GM20000 (cell line): ENCODE measurements at regions not wholly inside any gene's neighbourhood (a gene's known extent, or its start where the extent isn't known, plus 50 kb on each side); places are given as distances from the start of the nearest gene placed in this dataset.
"Not testable (repeated sequence)": the region's sequence is repeated elsewhere in the genome, so short reads cannot be mapped to it uniquely, and the experiment has no call there.

Experiments used
- DNase-seq: peaks from one replicate; pipeline ENCODE4 v3.0.0; 2012; ENCODE audit warnings: low spot score
- CTCF ChIP-seq: IDR thresholded peaks from 2 replicates; pipeline ENCODE4 v1.5.1; 2012; ENCODE audit warnings: mild to moderate bottlenecking, control low read depth; ENCODE audit errors: extremely low read depth, missing control alignments

GRCh38 chr10:6841761-6842160, 261.7 kb upstream of the PRKCQ start:
- DNase-seq = no peak
- TF ChIP-seq CTCF = no peak

- no peak for DNase-seq
- no peak for TF ChIP-seq CTCF
Observed at GRCh38 chr10:6840766-6841165, 260.7 kb upstream of the PRKCQ start.

- no peak for TF ChIP-seq CTCF
- no peak for DNase-seq
Observed at GRCh38 chr10:6840201-6840691, 260.2 kb upstream of the PRKCQ start.

- no peak for TF ChIP-seq CTCF
- no peak for DNase-seq
Observed at GRCh38 chr10:6838118-6838517, 258.0 kb upstream of the PRKCQ start.

- TF ChIP-seq CTCF = no peak
- DNase-seq = no peak
Observed at GRCh38 chr10:6833458-6834011, 253.5 kb upstream of the PRKCQ start.

- DNase-seq = not testable (repeated sequence)
Observed at GRCh38 chr10:6830981-6831380, 250.9 kb upstream of the PRKCQ start.

GRCh38 chr10:6824793-6825192, 244.7 kb upstream of the PRKCQ start:
- DNase-seq = not testable (repeated sequence)

- no peak for TF ChIP-seq CTCF
- no peak for DNase-seq
Observed at GRCh38 chr10:6823770-6824169, 243.7 kb upstream of the PRKCQ start.
